ENCODE measurements at regions not wholly inside any gene's neighbourhood (a gene's known extent, or its start where the extent isn't known, plus 50 kb on each side); places are given as distances from the start of the nearest gene placed in this dataset.

DNA sequence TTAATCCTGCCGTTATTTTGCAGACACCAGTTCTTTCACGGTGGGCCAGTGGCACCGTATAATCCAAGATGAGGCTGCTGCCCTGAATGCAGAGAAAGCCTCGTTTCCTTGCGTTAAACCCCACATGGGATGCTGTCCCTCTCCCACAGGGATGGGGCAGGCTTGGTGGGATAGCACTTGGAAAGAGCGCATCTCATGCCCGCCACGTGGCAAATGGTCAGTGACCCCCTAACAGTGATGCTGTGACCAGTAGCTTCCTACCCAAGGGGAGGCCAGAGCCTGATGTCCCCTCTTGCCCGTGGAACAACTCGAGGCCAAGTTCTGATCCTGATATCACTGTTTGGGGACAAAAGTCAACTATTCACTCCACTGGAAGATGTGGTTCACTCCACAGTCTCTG, 73.3 kb downstream of the RHOB start:
- Histone ChIP-seq H3K4me1 (ENCODE audit: insufficient read depth, low read length) (peaks cover 60% of the 10 kb centered on the region), H3K4me3 (replicated peaks in 1 of 3; ENCODE audit: insufficient read depth in 1 of 3, low read depth in 2 of 3, low read length in 3 of 3) (no peak overlapping the region), H3K27ac (ENCODE audit: extremely low read length, insufficient read depth, low read length) (no peak overlapping the region), H3K9ac (ENCODE audit: insufficient read depth, low read depth, low read length) (no peak overlapping the region), H3K4me2 (ENCODE audit: low read depth, low read length) (no peak overlapping the region), H2AFZ (ENCODE audit: low read length) (no peak overlapping the region), H3K79me2 (ENCODE audit: insufficient read depth, low read length) (no peaks in the 10 kb centered on the region), H3K36me3 (replicated peaks in 1 of 2; ENCODE audit: control insufficient read depth in 1 of 2, insufficient read depth in 2 of 2, low read length in 2 of 2) (no peaks in the 10 kb centered on the region), H3K27me3 (ENCODE audit: control insufficient read depth in 1 of 2, insufficient read depth in 2 of 2, low read length in 2 of 2) (no peaks in the 10 kb centered on the region; a peak in 1 of 5 replicates), H3K9me3 (ENCODE audit: low read length) (no peaks in the 10 kb centered on the region), H4K20me1 (ENCODE audit: insufficient read depth, low read length) (no peaks in the 10 kb centered on the region)
- TF ChIP-seq ZNF562 (CRISPR knock-in tag; IDR thresholded peaks at IDR 0.05; ENCODE audit: borderline replicate concordance) (0 out of 2 replicates have a peak, but pooled peaks have one; percentile 24), SIX1 (CRISPR knock-in tag; IDR thresholded peaks at IDR 0.05; ENCODE audit: borderline replicate concordance) (no peak), ZNF350 (CRISPR knock-in tag; IDR thresholded peaks at IDR 0.05; ENCODE audit: borderline replicate concordance, low read depth) (no peak), THRA (CRISPR knock-in tag; IDR thresholded peaks at IDR 0.05; ENCODE audit: borderline replicate concordance) (no peak)
- TF ChIP-seq, protein P1, sequence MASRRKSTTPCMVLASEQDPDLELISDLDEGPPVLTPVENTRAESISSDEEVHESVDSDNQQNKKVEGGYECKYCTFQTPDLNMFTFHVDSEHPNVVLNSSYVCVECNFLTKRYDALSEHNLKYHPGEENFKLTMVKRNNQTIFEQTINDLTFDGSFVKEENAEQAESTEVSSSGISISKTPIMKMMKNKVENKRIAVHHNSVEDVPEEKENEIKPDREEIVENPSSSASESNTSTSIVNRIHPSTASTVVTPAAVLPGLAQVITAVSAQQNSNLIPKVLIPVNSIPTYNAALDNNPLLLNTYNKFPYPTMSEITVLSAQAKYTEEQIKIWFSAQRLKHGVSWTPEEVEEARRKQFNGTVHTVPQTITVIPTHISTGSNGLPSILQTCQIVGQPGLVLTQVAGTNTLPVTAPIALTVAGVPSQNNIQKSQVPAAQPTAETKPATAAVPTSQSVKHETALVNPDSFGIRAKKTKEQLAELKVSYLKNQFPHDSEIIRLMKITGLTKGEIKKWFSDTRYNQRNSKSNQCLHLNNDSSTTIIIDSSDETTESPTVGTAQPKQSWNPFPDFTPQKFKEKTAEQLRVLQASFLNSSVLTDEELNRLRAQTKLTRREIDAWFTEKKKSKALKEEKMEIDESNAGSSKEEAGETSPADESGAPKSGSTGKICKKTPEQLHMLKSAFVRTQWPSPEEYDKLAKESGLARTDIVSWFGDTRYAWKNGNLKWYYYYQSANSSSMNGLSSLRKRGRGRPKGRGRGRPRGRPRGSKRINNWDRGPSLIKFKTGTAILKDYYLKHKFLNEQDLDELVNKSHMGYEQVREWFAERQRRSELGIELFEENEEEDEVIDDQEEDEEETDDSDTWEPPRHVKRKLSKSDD (CRISPR knock-in tag; IDR thresholded peaks at IDR 0.05; ENCODE audit: low read depth) = no peak
- BruUV-seq (replicated peaks) = no TSS peak
- DNase-seq (ENCODE audit: low spot score) (no peak), FAIRE-seq (no peak), ATAC-seq (no peak)
- WGBS (ENCODE audit: low lambda C conversion rate) = 86% methylated on average over 10 of the region's 10 CpGs
- intact Hi-C loops (cut with micrococcal nuclease; ENCODE audit: unreplicated experiment) (no loop called here), in situ Hi-C loops (cut with HindIII; ENCODE audit: extremely low pct_ligation_motif_present, low pct_unique_long_range_greater_than_20kb) (no loop called here)
- CTCF ChIA-PET (ENCODE audit: low intra/inter-chr PET ratio, low total read pairs) = no interaction called here
- POLR2A ChIA-PET = interaction anchor here (0.8 to 1.2 kb wide), 3 partner anchors 10 to 73 kb away, joined by 3 read pairs; no protein-coding TSS in a partner anchor

Data from HepG2 (cell line).